NCI-H1436 (cell line): ENCODE measurements at regions not wholly inside any gene's neighbourhood (a gene's known extent, or its start where the extent isn't known, plus 50 kb on each side); places are given as distances from the start of the nearest gene placed in this dataset.
"Not testable (repeated sequence)": the region's sequence is repeated elsewhere in the genome, so short reads cannot be mapped to it uniquely, and the experiment has no call there.

Experiments used
- DNase-seq: peaks from one replicate; lab custom pipeline; 2025; lab: John Stamatoyannopoulos, UW

GRCh38 chr5:126104341-126104740, 318.9 kb upstream of the GRAMD2B start:
- DNase-seq, result no peak

GRCh38 chr5:126104951-126105350, 318.3 kb upstream of the GRAMD2B start:
- DNase-seq, result no peak

DNA sequence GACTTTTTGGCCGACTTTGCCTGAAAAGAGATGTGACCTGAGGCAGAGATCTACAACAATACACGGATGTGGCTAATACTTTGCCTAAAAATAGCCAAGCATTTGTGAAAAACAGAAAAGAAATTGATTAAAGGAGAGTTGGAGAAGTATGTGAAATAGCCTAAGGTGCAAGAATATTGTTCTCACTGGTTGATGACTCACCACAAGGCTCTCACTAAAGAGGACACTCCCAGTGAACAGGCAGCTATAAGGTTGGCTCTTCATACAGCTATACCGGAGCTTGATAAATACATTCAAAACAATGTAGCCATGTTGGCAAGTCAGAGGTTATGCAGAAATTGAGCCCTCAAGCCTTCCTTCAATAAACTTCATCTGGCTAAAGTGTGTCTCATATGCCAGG, 317.2 kb upstream of the GRAMD2B start:
- no peak for DNase-seq

DNA sequence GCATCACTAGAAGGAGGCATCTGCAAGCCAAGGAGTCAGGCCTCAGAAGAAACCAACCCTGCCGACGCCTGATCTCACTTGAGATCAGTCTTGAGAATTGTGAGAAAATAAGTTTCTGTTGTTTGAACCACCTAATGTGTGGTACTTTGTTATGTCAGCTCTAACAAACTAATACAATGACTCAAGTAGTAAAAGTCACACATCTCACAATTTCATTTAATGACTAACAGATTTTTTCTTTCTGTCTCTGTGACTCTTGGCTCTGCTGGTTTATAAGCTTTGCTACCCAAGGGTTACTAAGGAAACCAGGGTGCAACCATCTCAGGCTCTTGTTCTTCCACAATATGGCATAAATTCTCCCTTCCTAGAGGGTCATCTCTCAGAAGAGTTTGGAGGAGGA, 315.8 kb upstream of the GRAMD2B start:
- DNase-seq, result no peak

- DNase-seq, result no peak
Observed at GRCh38 chr5:126108470-126108869, 314.7 kb upstream of the GRAMD2B start.

- DNase-seq, result no peak
Observed at GRCh38 chr5:126115059-126115629, 308.1 kb upstream of the GRAMD2B start.

GRCh38 chr5:126117044-126117443, 306.2 kb upstream of the GRAMD2B start:
- no peak for DNase-seq

DNA sequence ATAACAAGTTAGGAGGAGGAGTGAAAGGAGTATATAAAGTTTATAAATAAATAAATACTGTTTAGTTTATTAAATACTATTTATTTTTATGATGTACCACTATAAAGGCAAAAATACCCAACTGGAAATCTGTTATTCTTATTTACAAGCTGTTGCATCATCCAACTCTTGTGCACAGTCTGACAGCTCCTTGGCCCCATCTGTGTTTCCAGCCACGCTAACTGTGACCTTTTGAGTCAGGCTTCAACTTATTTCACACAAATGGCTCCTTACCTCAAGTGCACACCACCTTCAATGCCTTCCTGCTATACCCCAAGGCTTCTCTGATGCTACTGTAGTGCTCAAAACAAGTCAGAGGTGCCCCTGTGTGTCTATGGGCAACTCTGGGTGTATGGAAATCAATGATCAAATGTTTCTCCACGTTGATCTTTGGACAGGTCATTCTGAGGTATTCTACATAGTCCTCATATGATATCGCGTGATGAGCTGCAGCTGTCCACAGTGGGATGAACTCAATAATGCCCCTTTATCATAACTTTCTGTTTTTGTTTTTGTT, 303.2 kb upstream of the GRAMD2B start:
- DNase-seq, result no peak

GRCh38 chr5:126120939-126121338, 302.3 kb upstream of the GRAMD2B start:
- DNase-seq, result peak; percentile 23

- no peak for DNase-seq
Observed at GRCh38 chr5:126122942-126123341, 300.3 kb upstream of the GRAMD2B start.

GRCh38 chr5:126124706-126125345, 298.4 kb upstream of the GRAMD2B start:
- DNase-seq, result no peak

DNA sequence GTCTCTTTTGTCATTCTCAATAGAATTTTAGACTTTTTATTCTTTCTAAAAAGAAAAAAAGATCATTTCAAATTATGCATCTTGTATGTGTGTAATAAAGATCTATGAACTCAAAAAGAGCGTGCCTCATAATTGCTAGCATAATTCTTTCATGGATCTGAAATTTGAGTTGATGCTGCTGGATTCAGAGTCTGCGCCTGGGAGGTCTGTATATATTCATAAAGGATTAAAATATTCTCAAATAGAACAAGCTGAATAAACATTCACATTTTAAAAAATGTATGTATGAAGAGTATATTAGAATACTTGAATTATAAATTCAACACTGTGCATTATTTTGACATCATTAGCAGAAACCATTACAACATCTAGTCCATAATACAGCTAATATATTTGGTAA, 297.8 kb upstream of the GRAMD2B start:
- no peak for DNase-seq

DNA sequence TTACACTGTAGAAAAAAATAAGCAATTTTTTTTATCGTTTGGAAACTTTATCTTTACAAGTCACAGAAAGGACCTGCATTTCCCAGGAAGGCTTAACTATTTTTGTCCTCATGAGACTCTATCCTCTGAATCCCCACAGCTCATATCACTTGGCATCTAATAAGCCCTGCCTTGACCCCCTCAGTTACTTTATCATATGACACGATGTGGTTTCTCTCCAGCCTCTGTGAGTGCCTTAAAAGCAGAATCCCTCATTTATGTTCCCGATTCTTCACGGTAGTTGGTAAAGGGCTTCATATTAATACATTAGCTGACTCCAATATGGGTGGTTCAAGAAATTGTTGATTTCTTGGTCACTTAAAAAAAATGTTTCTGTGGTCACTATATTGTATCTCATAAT, 296.6 kb upstream of the GRAMD2B start:
- no peak for DNase-seq

DNA sequence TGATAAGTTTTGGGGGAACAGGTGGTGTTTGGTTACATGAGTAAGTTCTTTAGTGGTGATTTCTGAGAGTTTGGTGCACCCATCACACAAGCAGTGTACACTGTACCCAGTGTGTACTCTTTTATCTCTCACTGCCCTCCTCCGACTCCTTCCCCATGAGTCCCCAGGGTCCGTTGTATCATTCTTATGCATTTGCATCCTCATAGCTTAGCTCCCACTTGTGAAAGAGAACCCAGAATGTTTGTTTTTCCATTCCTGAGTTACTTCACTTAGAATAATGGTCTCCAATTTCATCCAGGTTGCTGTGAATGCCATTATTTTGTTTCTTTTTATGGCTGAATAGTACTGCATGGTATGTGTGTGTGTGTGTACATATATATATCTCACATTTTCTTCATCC, 295.8 kb upstream of the GRAMD2B start:
- not testable (repeated sequence) for DNase-seq

DNA sequence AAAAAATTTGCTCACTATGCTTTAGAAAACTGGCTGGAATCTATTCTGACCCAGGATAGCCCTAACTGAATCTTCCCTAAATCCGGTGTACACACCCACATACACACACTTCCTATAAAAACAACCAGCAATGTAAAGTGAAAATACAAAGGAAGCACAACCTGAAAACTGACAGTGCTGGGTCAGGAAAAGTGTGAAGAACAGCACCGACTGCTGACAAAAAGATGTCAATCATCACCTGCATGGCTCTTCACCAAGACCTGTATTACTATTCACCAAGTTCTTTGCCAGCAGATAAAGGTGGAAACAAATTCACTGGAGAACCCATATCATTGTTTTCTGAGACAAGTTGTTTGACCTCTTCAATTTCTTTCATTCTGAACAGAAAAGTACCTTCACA, 293.8 kb upstream of the GRAMD2B start:
- DNase-seq, result no peak

GRCh38 chr5:126133424-126133823, 289.8 kb upstream of the GRAMD2B start:
- DNase-seq, result no peak

- DNase-seq, result no peak
Observed at GRCh38 chr5:126137891-126138280, 285.3 kb upstream of the GRAMD2B start.

- no peak for DNase-seq
Observed at GRCh38 chr5:126138281-126138931, 284.8 kb upstream of the GRAMD2B start.

DNA sequence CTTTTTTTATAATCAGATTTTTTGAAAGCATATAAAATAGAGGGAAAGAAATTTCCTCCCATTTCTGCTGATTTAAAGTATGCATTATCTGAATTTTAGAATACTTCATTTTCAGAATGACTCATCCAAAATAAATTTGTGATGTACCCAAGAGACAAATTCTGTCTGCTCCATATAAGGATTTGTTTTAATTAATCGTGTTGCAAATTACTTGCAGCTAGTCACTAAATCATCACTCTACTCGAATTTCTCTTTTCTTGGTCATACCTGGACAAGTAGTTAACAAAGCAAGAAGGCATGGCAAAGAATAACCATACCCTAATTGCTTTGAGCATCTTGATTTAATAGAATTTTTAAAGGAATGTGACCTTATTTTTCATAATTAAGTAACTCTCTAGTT, 284.1 kb upstream of the GRAMD2B start:
- no peak for DNase-seq

DNA sequence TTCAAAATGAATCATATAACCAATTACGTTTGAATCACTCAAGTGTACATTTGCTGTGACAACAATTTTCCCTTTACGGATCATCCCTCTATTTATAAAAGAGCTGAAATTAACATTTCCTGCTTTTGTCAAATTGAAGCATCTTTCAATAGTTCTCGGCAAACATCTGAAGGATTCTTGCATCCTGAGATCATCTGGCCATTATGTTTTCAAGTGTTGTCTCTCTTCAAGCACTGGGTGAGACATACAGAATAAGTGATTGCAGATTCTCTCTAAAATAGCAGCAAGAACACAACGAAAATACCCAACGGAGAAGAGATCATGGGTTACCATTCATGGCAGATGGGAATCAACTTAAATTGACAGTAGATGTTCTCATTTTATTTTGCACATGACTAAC, 283.4 kb upstream of the GRAMD2B start:
- no peak for DNase-seq

- DNase-seq, result no peak
Observed at GRCh38 chr5:126143622-126144021, 279.6 kb upstream of the GRAMD2B start.

DNA sequence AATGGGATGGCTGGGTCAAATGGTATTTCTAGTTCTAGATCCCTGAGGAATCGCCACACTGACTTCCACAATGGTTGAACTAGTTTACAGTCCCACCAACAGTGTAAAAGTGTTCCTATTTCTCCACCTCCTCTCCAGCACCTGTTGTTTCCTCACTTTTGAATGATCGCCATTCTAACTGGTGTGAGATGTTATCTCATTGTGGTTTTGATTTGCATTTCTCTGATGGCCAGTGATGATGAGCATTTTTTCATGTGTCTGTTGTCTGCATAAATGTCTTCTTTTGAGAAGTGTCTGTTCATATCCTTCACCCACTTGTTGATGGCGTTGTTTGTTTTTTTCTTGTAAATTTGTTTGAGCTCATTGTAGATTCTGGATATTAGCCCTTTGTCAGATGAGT, 272.9 kb upstream of the GRAMD2B start:
- DNase-seq, result not testable (repeated sequence)

DNA sequence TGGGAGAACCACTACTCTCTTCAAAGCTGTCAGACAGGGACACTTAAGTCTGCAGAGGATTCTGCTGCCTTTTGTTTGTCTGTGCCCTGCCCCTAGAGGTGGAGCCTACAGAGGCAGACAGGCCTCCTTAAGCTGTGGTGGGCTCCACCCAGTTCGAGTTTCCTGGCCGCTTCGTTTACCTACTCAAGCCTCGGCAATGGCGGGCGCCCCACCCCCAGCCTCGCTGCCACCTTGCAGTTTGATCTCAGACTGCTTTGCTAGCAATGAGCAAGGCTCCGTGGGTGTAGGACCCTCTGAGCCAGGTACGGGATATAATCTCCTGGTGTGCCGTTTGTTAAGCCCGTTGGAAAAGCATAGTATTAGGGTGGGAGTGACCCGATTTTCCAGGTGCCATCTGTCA, 267.9 kb upstream of the GRAMD2B start:
- DNase-seq, result not testable (repeated sequence)
